ENCODE measurements at regions not wholly inside any gene's neighbourhood (a gene's known extent, or its start where the extent isn't known, plus 50 kb on each side); places are given as distances from the start of the nearest gene placed in this dataset.

GRCh38 chr13:58467176-58467575 lies 835.6 kb downstream of the PCDH17 start:
- no peak for TF ChIP-seq SPI1 (IDR thresholded peaks at IDR 0.05; ENCODE audit: borderline replicate concordance, low read depth)
- TF ChIP-seq GABPA (IDR thresholded peaks at IDR 0.05; ENCODE audit: low read depth) = no peak
- no peak for TF ChIP-seq CTCF (IDR thresholded peaks at IDR 0.05; ENCODE audit: insufficient read depth, low read length)
- no peak for TF ChIP-seq POLR2AphosphoS5 (IDR thresholded peaks at IDR 0.05; ENCODE audit: low read depth)
- no peak for TF ChIP-seq REST (IDR thresholded peaks at IDR 0.05; ENCODE audit: insufficient replicate concordance, low read depth)
- no peak overlapping the region for H3K27ac ChIP-seq (replicated peaks)
- DNase-seq (ENCODE audit: low read depth in 1 of 2, low spot score in 1 of 2) = no peak
- no peak overlapping the region for H3K4me3 ChIP-seq (replicated peaks; ENCODE audit: insufficient read depth, low read length)
- no peaks in the 10 kb centered on the region for H3K27me3 ChIP-seq (ENCODE audit: insufficient read depth, poor library complexity, severe bottlenecking)

GRCh38 chr13:58472483-58472882 lies 840.9 kb downstream of the PCDH17 start:
- Histone ChIP-seq H3K27me3 (ENCODE audit: insufficient read depth, poor library complexity, severe bottlenecking) (no peaks in the 10 kb centered on the region), H3K27ac (replicated peaks) (no peak overlapping the region), H3K4me3 (replicated peaks; ENCODE audit: insufficient read depth, low read length) (no peak overlapping the region)
- TF ChIP-seq POLR2AphosphoS5 (IDR thresholded peaks at IDR 0.05; ENCODE audit: low read depth) (no peak), CTCF (IDR thresholded peaks at IDR 0.05; ENCODE audit: insufficient read depth, low read length) (no peak), SPI1 (IDR thresholded peaks at IDR 0.05; ENCODE audit: borderline replicate concordance, low read depth) (no peak), GABPA (IDR thresholded peaks at IDR 0.05; ENCODE audit: low read depth) (no peak), REST (IDR thresholded peaks at IDR 0.05; ENCODE audit: insufficient replicate concordance, low read depth) (no peak)
- no peak for DNase-seq (ENCODE audit: low read depth in 1 of 2, low spot score in 1 of 2)

GRCh38 chr13:58474581-58474980 lies 843.0 kb downstream of the PCDH17 start:
- no peak overlapping the region for H3K4me3 ChIP-seq (replicated peaks; ENCODE audit: insufficient read depth, low read length)
- no peaks in the 10 kb centered on the region for H3K27me3 ChIP-seq (ENCODE audit: insufficient read depth, poor library complexity, severe bottlenecking)
- TF ChIP-seq POLR2AphosphoS5 (IDR thresholded peaks at IDR 0.05; ENCODE audit: low read depth) = no peak
- no peak for TF ChIP-seq GABPA (IDR thresholded peaks at IDR 0.05; ENCODE audit: low read depth)
- no peak for TF ChIP-seq SPI1 (IDR thresholded peaks at IDR 0.05; ENCODE audit: borderline replicate concordance, low read depth)
- TF ChIP-seq REST (IDR thresholded peaks at IDR 0.05; ENCODE audit: insufficient replicate concordance, low read depth) = no peak
- TF ChIP-seq CTCF (IDR thresholded peaks at IDR 0.05; ENCODE audit: insufficient read depth, low read length) = no peak
- DNase-seq (ENCODE audit: low read depth in 1 of 2, low spot score in 1 of 2) = no peak
- no peak overlapping the region for H3K27ac ChIP-seq (replicated peaks)

Measured in HL-60 (cell line).